H9 (cell line): ENCODE measurements at regions not wholly inside any gene's neighbourhood (a gene's known extent, or its start where the extent isn't known, plus 50 kb on each side); places are given as distances from the start of the nearest gene placed in this dataset.

Source experiments
- DNase-seq: peaks from one replicate; pipeline ENCODE4 v3.0.0-alpha.2; 2017
- H2AFZ ChIP-seq: one replicate; pipeline ENCODE4 v1.6.1; 2013; ENCODE audit warnings: mild to moderate bottlenecking, low read length, control low read depth, moderate library complexity
- H2AK5ac ChIP-seq: 2 replicates; pipeline ENCODE4 v1.6.1; 2013; ENCODE audit warnings: low read length, control low read depth, mixed read lengths; ENCODE audit not compliant: insufficient read length
- H2BK120ac ChIP-seq: one replicate; pipeline ENCODE4 v1.6.1; 2013; ENCODE audit warnings: low read depth, mild to moderate bottlenecking, low read length, control low read depth, inconsistent platforms; ENCODE audit not compliant: poor library complexity, severe bottlenecking
- H2BK12ac ChIP-seq: 2 replicates; pipeline ENCODE4 v1.6.1; 2013; ENCODE audit warnings: low read length, control low read depth, mixed read lengths, low read depth; ENCODE audit not compliant: insufficient read length
- H2BK15ac ChIP-seq: 2 replicates; pipeline ENCODE4 v1.6.1; 2013; ENCODE audit warnings: low read depth, low read length, control low read depth
- H2BK20ac ChIP-seq: one replicate; pipeline ENCODE4 v1.6.1; 2013; ENCODE audit warnings: low read depth, mild to moderate bottlenecking, low read length, control low read depth, inconsistent platforms; ENCODE audit not compliant: poor library complexity, severe bottlenecking
- H2BK5ac ChIP-seq: 2 replicates; pipeline ENCODE4 v1.6.1; 2013; ENCODE audit warnings: low read length, control low read depth, mixed read lengths; ENCODE audit not compliant: insufficient read length
- H3K14ac ChIP-seq: 2 replicates; pipeline ENCODE4 v1.6.1; 2013; ENCODE audit warnings: low read length, control low read depth; ENCODE audit not compliant: insufficient read depth
- H3K18ac ChIP-seq: 2 replicates; pipeline ENCODE4 v1.6.1; 2013; ENCODE audit warnings: low read depth, mild to moderate bottlenecking, mixed read lengths, low read length, control low read depth; ENCODE audit not compliant: insufficient read length
- H3K23ac ChIP-seq: 2 replicates; pipeline ENCODE4 v1.6.1; 2013; ENCODE audit warnings: low read length, control low read depth, mixed read lengths, low read depth; ENCODE audit not compliant: insufficient read length
- H3K23me2 ChIP-seq: 2 replicates; pipeline ENCODE4 v1.6.1; 2013; ENCODE audit warnings: low read depth, mild to moderate bottlenecking, mixed read lengths, low read length, control low read depth; ENCODE audit not compliant: insufficient read length, poor library complexity, severe bottlenecking
- H3K27ac ChIP-seq: 2 replicates; pipeline ENCODE4 v1.5.1; 2013; ENCODE audit warnings: low read length, control low read depth, mixed read lengths, low read depth; ENCODE audit not compliant: insufficient read length
- H3K27me3 ChIP-seq: 2 replicates; pipeline ENCODE4 v1.6.1; 2013; ENCODE audit warnings: low read length, control low read depth, inconsistent platforms; ENCODE audit not compliant: insufficient read depth
- H3K4ac ChIP-seq: 2 replicates; pipeline ENCODE4 v1.6.1; 2013; ENCODE audit warnings: low read depth, mild to moderate bottlenecking, control low read depth, inconsistent platforms, low read length, moderate library complexity
- H3K4me1 ChIP-seq: 2 replicates; pipeline ENCODE4 v1.6.1; 2013; ENCODE audit warnings: low read length, control low read depth, inconsistent platforms; ENCODE audit not compliant: insufficient read depth
- H3K4me2 ChIP-seq: 2 replicates; pipeline ENCODE4 v1.6.1; 2013; ENCODE audit warnings: low read length, control low read depth, mixed read lengths; ENCODE audit not compliant: insufficient read length, insufficient read depth
- H3K56ac ChIP-seq: 2 replicates; pipeline ENCODE4 v1.6.1; 2013; ENCODE audit warnings: low read depth, mild to moderate bottlenecking, mixed read lengths, low read length, control low read depth; ENCODE audit not compliant: insufficient read length
- H3K79me1 ChIP-seq: 2 replicates; pipeline ENCODE4 v1.6.1; 2013; ENCODE audit warnings: low read depth, mild to moderate bottlenecking, moderate library complexity, low read length, control low read depth, inconsistent platforms; ENCODE audit not compliant: insufficient read depth, poor library complexity, severe bottlenecking
- H3K79me2 ChIP-seq: 2 replicates; pipeline ENCODE4 v1.6.1; 2013; ENCODE audit warnings: low read length, control low read depth, inconsistent platforms; ENCODE audit not compliant: insufficient read depth
- H3K9ac ChIP-seq: 2 replicates; pipeline ENCODE4 v1.6.1; 2013; ENCODE audit warnings: low read length, control low read depth, mixed read lengths; ENCODE audit not compliant: insufficient read length; ENCODE audit errors: extremely low read depth
- H3K9me3 ChIP-seq: one replicate; pipeline ENCODE4 v1.6.1; 2013; ENCODE audit warnings: low read depth, low read length, inconsistent platforms; ENCODE audit not compliant: control insufficient read depth
- H3T11ph ChIP-seq: one replicate; pipeline ENCODE4 v1.6.1; 2013; ENCODE audit warnings: mild to moderate bottlenecking, low read length, control low read depth, inconsistent platforms
- H4K20me1 ChIP-seq: one replicate; pipeline ENCODE4 v1.6.1; 2013; ENCODE audit not compliant: control insufficient read depth, insufficient read length, insufficient read depth
- H4K5ac ChIP-seq: 2 replicates; pipeline ENCODE4 v1.6.1; 2013; ENCODE audit warnings: low read depth, mild to moderate bottlenecking, mixed read lengths, low read length, control low read depth; ENCODE audit not compliant: insufficient read length
- H4K8ac ChIP-seq: replicated peaks from 2 replicates; pipeline ENCODE4 v1.6.1; 2013; ENCODE audit warnings: low read length, control low read depth, mixed read lengths, low read depth; ENCODE audit not compliant: insufficient read length
- H4K91ac ChIP-seq: 2 replicates; pipeline ENCODE4 v1.6.1; 2013; ENCODE audit warnings: low read depth, mild to moderate bottlenecking, moderate library complexity, mixed read lengths, low read length, control low read depth; ENCODE audit not compliant: insufficient read length
- H3K27ac Mint-ChIP-seq, 3 experiments: 2 replicates in 2 of 3; 3 replicates in 1 of 3; pipeline ENCODE4 v1.8.0; 2020 to 2021; ENCODE audit warnings: mixed read lengths in 3 of 3, mild to moderate bottlenecking in 1 of 3, moderate library complexity in 1 of 3
- H3K27me3 Mint-ChIP-seq: 2 replicates; pipeline ENCODE4 v1.8.0; 2021; ENCODE audit warnings: low read depth, mild to moderate bottlenecking, moderate library complexity, mixed read lengths
- H3K36me3 Mint-ChIP-seq, 3 experiments: 2 replicates in 2 of 3; 3 replicates in 1 of 3; pipeline ENCODE4 v1.8.0; 2020 to 2021; ENCODE audit warnings: low read depth in 3 of 3, mixed read lengths in 3 of 3; ENCODE audit not compliant: insufficient read depth in 1 of 3
- H3K4me1 Mint-ChIP-seq, 2 experiments: 2 replicates each; pipeline ENCODE4 v1.8.0; 2020; ENCODE audit warnings: mixed read lengths in 2 of 2
- H3K4me3 Mint-ChIP-seq, 2 experiments: 2 replicates in 1 of 2; 3 replicates in 1 of 2; pipeline ENCODE4 v1.8.0; 2020 to 2021; ENCODE audit warnings: mild to moderate bottlenecking in 2 of 2, mixed read lengths in 2 of 2, moderate library complexity in 1 of 2
- H3K9me3 Mint-ChIP-seq, 2 experiments: 2 replicates in 1 of 2; 3 replicates in 1 of 2; pipeline ENCODE4 v1.8.0; 2020; ENCODE audit warnings: mild to moderate bottlenecking in 2 of 2, mixed read lengths in 2 of 2, moderate library complexity in 1 of 2
- WGBS: extraction: QIAGEN DNeasy Blood & Tissue Kit; methylation state at CpG from one replicate; pipeline ENCODE4 v1.1.7; 2013; ENCODE audit warnings: missing lambda C conversion rate, low lambda C conversion rate, mixed read lengths; ENCODE audit not compliant: insufficient read length; ENCODE audit errors: extremely low coverage; 5-methylcytosine and 5-hydroxymethylcytosine counted together
- TF ChIP-seq, protein P1 (sequence below): fragments of 200-600 bp; sonication (generic); conservative IDR thresholded peaks from 3 replicates; pipeline ENCODE4 v1.8.0; 2021; ENCODE audit warnings: antibody characterized with exemption, mild to moderate bottlenecking

DNA sequence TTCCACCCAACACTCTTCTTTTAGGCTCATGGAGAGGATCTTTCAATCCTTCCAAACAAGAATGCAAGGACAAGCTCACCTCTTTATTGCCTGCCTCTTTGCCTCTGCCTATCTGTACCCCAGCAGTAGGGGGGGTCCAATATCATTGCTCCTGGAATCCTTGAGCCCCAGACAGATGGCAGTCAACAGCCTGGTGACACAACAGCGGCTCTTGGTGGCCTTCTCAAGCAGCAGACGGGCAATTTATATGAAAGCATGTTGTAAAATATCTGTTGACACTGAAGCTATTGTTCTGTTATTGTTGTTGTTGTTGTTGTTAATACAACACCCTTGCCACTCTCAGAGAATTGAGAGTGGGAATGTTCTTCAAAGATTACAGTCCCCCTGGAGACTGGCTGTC, 480.0 kb upstream of the CADM1 start:
- Histone ChIP-seq H3K79me2 (no peaks in the 10 kb centered on the region), H4K91ac (no peak overlapping the region), H3K4me1 (no peaks in the 10 kb centered on the region), H3K9me3 (no peaks in the 10 kb centered on the region), H4K20me1 (no peaks in the 10 kb centered on the region), H3K23me2 (no peaks in the 10 kb centered on the region), H2BK5ac (no peak overlapping the region), H4K8ac (no peak overlapping the region), H3K4me2 (no peak overlapping the region), H3T11ph (no peak overlapping the region), H2BK120ac (no peak overlapping the region), H2BK15ac (no peak overlapping the region), H3K27ac (no peak overlapping the region), H3K56ac (no peak overlapping the region), H3K79me1 (no peaks in the 10 kb centered on the region), H3K4ac (no peak overlapping the region), H3K27me3 (no peaks in the 10 kb centered on the region), H3K14ac (no peak overlapping the region), H2AK5ac (no peak overlapping the region), H4K5ac (no peak overlapping the region), H3K9ac (no peak overlapping the region), H2BK12ac (no peak overlapping the region), H3K23ac (no peak overlapping the region), H3K18ac (no peak overlapping the region), H2BK20ac (no peak overlapping the region), H2AFZ (no peak overlapping the region)
- TF ChIP-seq, protein P1, sequence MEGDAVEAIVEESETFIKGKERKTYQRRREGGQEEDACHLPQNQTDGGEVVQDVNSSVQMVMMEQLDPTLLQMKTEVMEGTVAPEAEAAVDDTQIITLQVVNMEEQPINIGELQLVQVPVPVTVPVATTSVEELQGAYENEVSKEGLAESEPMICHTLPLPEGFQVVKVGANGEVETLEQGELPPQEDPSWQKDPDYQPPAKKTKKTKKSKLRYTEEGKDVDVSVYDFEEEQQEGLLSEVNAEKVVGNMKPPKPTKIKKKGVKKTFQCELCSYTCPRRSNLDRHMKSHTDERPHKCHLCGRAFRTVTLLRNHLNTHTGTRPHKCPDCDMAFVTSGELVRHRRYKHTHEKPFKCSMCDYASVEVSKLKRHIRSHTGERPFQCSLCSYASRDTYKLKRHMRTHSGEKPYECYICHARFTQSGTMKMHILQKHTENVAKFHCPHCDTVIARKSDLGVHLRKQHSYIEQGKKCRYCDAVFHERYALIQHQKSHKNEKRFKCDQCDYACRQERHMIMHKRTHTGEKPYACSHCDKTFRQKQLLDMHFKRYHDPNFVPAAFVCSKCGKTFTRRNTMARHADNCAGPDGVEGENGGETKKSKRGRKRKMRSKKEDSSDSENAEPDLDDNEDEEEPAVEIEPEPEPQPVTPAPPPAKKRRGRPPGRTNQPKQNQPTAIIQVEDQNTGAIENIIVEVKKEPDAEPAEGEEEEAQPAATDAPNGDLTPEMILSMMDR, result no peak
- DNase-seq, result no peak
- no CpG with 5 or more reads among the region's 2 CpGs for WGBS
- Mint-ChIP-seq H3K4me1 (peaks cover 7 to 10% of the 10 kb centered on the region in 2 experiments), H3K27me3 (peaks cover 65% of the 10 kb centered on the region), H3K27ac (no peak overlapping the region), H3K9me3 (no peaks in the 10 kb centered on the region; a peak in 1 of 5 replicates), H3K36me3 (no peaks in the 10 kb centered on the region; a peak in 1 of 7 replicates), H3K4me3 (no peak overlapping the region)
